HG03558 (cell line): ENCODE measurements at regions not wholly inside any gene's neighbourhood (a gene's known extent, or its start where the extent isn't known, plus 50 kb on each side); places are given as distances from the start of the nearest gene placed in this dataset.

Experiments
- ATAC-seq: cut with Tn5 transposase; IDR thresholded peaks from one replicate; pipeline ENCODE4 v1.9.1; 2021; ENCODE audit warnings: moderate number of reproducible peaks; ENCODE audit not compliant: unreplicated experiment; ENCODE audit errors: extremely low read depth

GRCh38 chr3:59596741-59597140, 546.9 kb upstream of the CFAP20DC start:
- ATAC-seq = no peak

- no peak for ATAC-seq
These were observed 546.0 kb upstream of the CFAP20DC start for GRCh38 chr3:59595830-59596229.

DNA sequence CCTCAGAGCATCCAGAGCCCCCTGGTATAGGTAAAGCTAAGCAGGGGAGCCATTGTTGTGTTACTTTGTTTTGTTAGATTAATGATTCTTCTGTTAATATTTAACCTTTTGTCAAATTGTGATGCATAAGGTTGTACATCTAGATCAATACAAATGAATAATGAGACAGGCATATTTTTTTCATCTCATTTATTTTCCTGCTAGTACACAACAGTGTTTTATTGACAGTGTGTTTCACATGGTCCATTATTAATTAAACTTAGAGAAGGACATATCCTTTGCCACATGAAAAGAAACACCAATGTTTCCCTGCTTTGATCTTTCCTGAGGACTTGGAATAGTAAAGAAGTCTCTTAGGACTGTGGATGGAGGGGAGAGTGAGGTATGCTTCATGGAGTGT, 543.6 kb upstream of the CFAP20DC start:
- ATAC-seq = no peak

- ATAC-seq = no peak
These were observed 531.2 kb upstream of the CFAP20DC start for GRCh38 chr3:59580996-59581395.

GRCh38 chr3:59580499-59580898, 530.7 kb upstream of the CFAP20DC start:
- ATAC-seq = no peak

GRCh38 chr3:59578129-59578528, 528.3 kb upstream of the CFAP20DC start:
- no peak for ATAC-seq

- no peak for ATAC-seq
These were observed 526.8 kb upstream of the CFAP20DC start for GRCh38 chr3:59576606-59577005.

GRCh38 chr3:59575113-59576001, 525.5 kb upstream of the CFAP20DC start:
- ATAC-seq = no peak

DNA sequence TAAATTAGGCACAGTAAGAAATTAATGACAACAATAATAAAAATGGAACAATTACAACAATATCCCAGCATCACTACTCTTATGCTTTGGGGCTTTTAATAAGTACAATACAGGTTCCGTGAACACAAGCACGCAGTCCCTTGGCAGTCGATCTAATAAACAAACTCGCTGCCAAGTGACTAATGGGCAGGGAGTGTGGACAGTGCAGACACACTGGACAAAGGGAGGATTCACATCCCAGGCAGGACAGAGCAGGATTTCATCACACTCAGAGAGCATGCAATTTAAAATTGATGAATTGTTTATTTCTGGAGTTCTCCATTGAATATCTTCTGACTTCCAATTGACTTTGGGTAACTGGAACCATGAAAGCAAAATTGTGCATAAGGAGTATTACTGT, 524.1 kb upstream of the CFAP20DC start:
- ATAC-seq = no peak

GRCh38 chr3:59572106-59572505, 522.3 kb upstream of the CFAP20DC start:
- ATAC-seq = no peak

DNA sequence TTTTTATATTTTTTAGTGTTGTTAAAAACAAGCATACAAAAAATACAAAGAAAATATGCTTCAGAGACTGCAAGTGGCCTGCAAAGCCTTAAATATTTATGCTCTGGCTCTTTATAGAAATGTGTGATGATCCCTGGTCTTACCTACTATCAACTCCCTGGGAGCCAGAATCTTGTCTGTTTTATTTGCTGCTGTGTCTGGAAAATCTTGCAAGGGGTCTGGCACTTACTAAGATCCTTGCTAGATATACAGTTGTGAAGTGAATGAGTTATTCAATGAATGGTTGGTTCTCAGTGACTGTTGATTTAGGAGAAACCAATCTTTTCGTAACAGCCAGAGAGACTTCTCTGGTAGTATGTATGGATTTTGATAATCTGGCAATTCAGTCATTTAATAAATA, 521.0 kb upstream of the CFAP20DC start:
- no peak for ATAC-seq

- ATAC-seq = no peak
These were observed 517.8 kb upstream of the CFAP20DC start for GRCh38 chr3:59567661-59568060.

GRCh38 chr3:59566481-59566975, 516.7 kb upstream of the CFAP20DC start:
- peak; percentile 96 for ATAC-seq

DNA sequence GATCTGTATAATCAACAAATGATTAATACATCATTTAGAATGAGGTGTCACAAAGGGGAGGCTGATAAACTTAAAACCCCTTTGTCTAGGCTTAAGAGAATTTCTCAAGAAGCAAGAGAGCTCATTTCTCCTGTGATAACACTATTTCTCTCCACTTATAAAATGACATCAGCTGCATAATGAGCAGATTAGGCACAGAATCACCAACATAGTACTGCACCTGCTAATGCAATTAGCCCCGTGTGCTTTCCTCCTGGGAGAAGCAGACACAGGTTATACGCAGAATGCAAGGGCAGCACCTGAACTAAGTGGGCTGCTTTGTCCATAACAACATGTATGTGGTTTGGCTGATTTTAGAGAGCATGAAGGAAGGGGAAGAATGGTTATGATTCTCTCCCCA, 515.3 kb upstream of the CFAP20DC start:
- ATAC-seq = no peak

DNA sequence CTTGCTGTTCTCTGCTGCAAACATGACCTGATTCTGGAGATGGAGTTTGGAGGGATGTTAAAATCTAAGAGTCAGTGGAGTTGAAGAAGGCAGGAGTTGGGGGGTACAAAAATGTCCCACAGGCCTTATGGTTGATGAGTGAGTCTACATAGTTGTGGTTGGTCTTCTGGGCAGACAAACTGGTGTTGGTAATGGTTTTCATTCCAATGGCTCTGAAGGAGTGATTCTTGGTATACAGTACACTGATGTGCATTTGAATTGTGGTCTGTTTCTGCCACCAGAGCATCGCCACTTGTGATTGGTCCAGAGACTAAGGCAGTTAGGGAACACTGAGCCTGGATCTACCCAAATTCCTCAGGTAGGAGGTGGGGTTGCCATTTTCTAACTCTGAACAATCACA, 514.1 kb upstream of the CFAP20DC start:
- no peak for ATAC-seq

DNA sequence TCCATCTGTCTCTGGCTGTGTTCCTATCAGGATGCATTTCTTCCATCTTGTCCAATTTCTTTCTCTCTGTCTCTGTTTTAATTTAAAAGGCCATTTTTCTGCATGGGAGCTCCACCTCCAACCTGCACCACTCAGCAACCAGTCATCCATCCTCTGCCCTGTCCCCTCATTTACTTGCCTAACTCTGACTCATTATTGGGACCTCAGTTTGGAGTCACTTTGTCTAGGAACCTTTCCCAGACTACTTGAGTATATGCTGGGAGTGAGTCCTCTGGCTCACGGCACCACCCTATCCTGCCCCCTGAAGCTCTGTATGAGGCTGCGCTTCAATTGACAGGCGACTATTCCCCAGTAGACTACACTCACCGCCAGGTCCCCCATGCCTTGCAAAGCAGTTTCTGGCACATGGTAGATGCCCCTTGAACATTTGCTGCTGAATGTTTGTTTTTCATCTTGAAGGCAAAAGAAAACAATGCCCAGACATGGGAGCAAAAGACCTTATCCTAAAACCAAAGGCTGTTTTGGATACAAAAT, 513.3 kb upstream of the CFAP20DC start:
- ATAC-seq = no peak

- no peak for ATAC-seq
These were observed 510.1 kb upstream of the CFAP20DC start for GRCh38 chr3:59559721-59560435.

GRCh38 chr3:59558906-59559720, 509.3 kb upstream of the CFAP20DC start:
- no peak for ATAC-seq

DNA sequence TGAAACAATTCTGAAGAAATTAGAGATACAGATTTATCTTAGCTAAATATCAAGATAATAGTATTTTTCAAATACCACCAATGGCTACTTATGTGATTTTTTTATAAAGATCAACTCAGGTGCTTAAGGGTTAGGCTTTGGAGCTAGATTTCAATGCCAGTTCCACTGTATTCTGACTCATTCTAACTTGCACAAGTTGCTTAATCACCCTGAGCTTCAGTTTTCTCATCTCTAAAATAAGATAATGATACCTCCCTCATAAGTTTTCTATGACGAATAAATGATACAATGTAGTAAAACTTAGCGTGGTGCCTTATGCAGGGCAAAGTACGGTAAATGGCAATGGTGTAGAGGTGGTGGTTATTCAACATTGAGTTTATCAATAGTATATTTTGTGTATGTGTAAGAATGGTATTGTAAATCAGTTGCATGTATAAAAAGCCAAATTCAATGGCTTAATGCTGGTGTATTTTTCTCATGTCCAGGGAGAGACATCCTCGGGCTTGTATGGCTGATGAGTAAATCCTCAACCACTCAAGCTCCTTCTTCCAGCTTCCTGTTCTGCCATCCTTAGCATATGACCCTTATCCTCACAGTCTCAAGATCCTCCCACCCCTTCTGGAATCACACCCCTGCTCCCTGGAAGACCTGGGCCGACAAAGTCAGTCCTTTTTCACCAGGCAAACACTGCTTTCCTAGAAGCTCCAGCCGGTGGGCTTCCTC, 505.9 kb upstream of the CFAP20DC start:
- no peak for ATAC-seq

- ATAC-seq = no peak
These were observed 503.3 kb upstream of the CFAP20DC start for GRCh38 chr3:59553076-59553475.
